ENCODE measurements at regions not wholly inside any gene's neighbourhood (a gene's known extent, or its start where the extent isn't known, plus 50 kb on each side); places are given as distances from the start of the nearest gene placed in this dataset.

- WGBS = 44% methylated on average over 3 of the region's 3 CpGs
Observed at GRCh38 chr11:30717009-30717408, 130.9 kb upstream of the MPPED2 start.

GRCh38 chr11:30712749-30713148, 126.6 kb upstream of the MPPED2 start:
- no peaks in the 10 kb centered on the region for H3K36me3 ChIP-seq (ENCODE audit: control insufficient read depth in 4 of 4, insufficient read depth in 3 of 4, low read depth in 1 of 4, low read length in 3 of 4)
- WGBS = 45% methylated on average over 2 of the region's 2 CpGs
- no peak overlapping the region for H3K27ac ChIP-seq (ENCODE audit: low read depth in 1 of 2, low read length in 2 of 2)
- DNase-seq (ENCODE audit: low spot score) = no peak
- no peak overlapping the region for H3K9ac ChIP-seq (ENCODE audit: low read depth in 1 of 2, low read length in 2 of 2)
- H3K27me3 ChIP-seq (ENCODE audit: control insufficient read depth in 4 of 4, insufficient read depth in 4 of 4, low read length in 3 of 4) = no peaks in the 10 kb centered on the region
- H3K4me1 ChIP-seq (ENCODE audit: control insufficient read depth in 4 of 4, insufficient read depth in 4 of 4, low read length in 3 of 4) = no peaks in the 10 kb centered on the region
- H3K4me3 ChIP-seq (ENCODE audit: low read depth in 1 of 3, low read length in 3 of 3) = no peak overlapping the region
- no peaks in the 10 kb centered on the region for H3K9me3 ChIP-seq (ENCODE audit: control insufficient read depth in 4 of 4, low read length in 3 of 4)
- TF ChIP-seq HNF4A (conservative IDR thresholded peaks at IDR 0.05) = no peak
- no peak for TF ChIP-seq YY1 (IDR thresholded peaks at IDR 0.05)
- no peak for TF ChIP-seq CTCF (IDR thresholded peaks at IDR 0.05; ENCODE audit: low read depth, low read length, missing input control)
- TF ChIP-seq ZBTB33 (IDR thresholded peaks at IDR 0.05) = no peak
- no peak for TF ChIP-seq FOXA1 (IDR thresholded peaks at IDR 0.05)
- no peak for TF ChIP-seq RAD21 (IDR thresholded peaks at IDR 0.05)
- no peak for TF ChIP-seq MAX (IDR thresholded peaks at IDR 0.05)
- no peak for TF ChIP-seq RXRA (IDR thresholded peaks at IDR 0.05)
- no peak for TF ChIP-seq HNF4G (IDR thresholded peaks at IDR 0.05)
- TF ChIP-seq NR2F2 (IDR thresholded peaks at IDR 0.05) = no peak
- TF ChIP-seq TAF1 (conservative IDR thresholded peaks at IDR 0.05) = no peak
- TF ChIP-seq EGR1 (IDR thresholded peaks at IDR 0.05; ENCODE audit: low read depth in 2 of 2) = no peak
- no peak for TF ChIP-seq GABPA (IDR thresholded peaks at IDR 0.05 in 1 of 2, conservative IDR thresholded peaks at IDR 0.05 in 1 of 2)
- no peak for TF ChIP-seq REST (IDR thresholded peaks at IDR 0.05)

More at GRCh38 chr11:30717009-30717408, 130.9 kb upstream of the MPPED2 start:
- H3K27me3 ChIP-seq (ENCODE audit: control insufficient read depth in 4 of 4, insufficient read depth in 4 of 4, low read length in 3 of 4) = no peaks in the 10 kb centered on the region
- H3K4me1 ChIP-seq (ENCODE audit: control insufficient read depth in 4 of 4, insufficient read depth in 4 of 4, low read length in 3 of 4) = no peaks in the 10 kb centered on the region
- no peak overlapping the region for H3K4me3 ChIP-seq (ENCODE audit: low read depth in 1 of 3, low read length in 3 of 3)
- no peak overlapping the region for H3K27ac ChIP-seq (ENCODE audit: low read depth in 1 of 2, low read length in 2 of 2)
- DNase-seq (ENCODE audit: low spot score) = no peak
- no peak for TF ChIP-seq GABPA (IDR thresholded peaks at IDR 0.05 in 1 of 2, conservative IDR thresholded peaks at IDR 0.05 in 1 of 2)
- TF ChIP-seq CTCF (IDR thresholded peaks at IDR 0.05; ENCODE audit: low read depth, low read length, missing input control) = no peak
- TF ChIP-seq NR2F2 (IDR thresholded peaks at IDR 0.05) = no peak
- no peak for TF ChIP-seq ZBTB33 (IDR thresholded peaks at IDR 0.05)
- no peaks in the 10 kb centered on the region for H3K9me3 ChIP-seq (ENCODE audit: control insufficient read depth in 4 of 4, low read length in 3 of 4)
- no peak overlapping the region for H3K9ac ChIP-seq (ENCODE audit: low read depth in 1 of 2, low read length in 2 of 2)
- H3K36me3 ChIP-seq (ENCODE audit: control insufficient read depth in 4 of 4, insufficient read depth in 3 of 4, low read depth in 1 of 4, low read length in 3 of 4) = no peaks in the 10 kb centered on the region

Measured in liver (tissue), 8 donors.